GM12874 (cell line): ENCODE measurements at regions not wholly inside any gene's neighbourhood (a gene's known extent, or its start where the extent isn't known, plus 50 kb on each side); places are given as distances from the start of the nearest gene placed in this dataset.

Source experiments
- TF ChIP-seq, protein P1 (sequence below): IDR thresholded peaks from 2 replicates; pipeline ENCODE4 v1.5.1; 2011; ENCODE audit warnings: low read depth, mild to moderate bottlenecking, control low read depth, low read length, moderate library complexity; ENCODE audit not compliant: insufficient read depth

DNA sequence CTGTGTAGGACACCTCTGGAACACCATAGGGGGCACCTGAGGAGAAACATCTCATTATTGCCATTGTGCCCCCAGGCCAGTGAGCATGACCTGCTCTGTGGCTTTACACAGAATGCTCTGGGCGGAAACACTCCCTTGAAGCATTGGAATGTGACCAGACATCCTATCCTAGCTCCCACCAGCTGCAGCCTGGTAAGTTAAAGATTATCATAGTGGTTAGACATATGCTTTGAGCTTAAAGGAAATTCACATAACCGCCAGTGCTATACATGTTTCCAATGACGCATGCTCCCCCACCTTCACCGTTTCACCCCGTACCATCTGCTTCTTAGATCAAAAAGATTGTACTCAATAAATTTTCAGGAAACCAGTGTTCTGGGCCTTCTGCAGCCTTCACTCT, 217.7 kb upstream of the CENPE start:
- TF ChIP-seq, protein P1, sequence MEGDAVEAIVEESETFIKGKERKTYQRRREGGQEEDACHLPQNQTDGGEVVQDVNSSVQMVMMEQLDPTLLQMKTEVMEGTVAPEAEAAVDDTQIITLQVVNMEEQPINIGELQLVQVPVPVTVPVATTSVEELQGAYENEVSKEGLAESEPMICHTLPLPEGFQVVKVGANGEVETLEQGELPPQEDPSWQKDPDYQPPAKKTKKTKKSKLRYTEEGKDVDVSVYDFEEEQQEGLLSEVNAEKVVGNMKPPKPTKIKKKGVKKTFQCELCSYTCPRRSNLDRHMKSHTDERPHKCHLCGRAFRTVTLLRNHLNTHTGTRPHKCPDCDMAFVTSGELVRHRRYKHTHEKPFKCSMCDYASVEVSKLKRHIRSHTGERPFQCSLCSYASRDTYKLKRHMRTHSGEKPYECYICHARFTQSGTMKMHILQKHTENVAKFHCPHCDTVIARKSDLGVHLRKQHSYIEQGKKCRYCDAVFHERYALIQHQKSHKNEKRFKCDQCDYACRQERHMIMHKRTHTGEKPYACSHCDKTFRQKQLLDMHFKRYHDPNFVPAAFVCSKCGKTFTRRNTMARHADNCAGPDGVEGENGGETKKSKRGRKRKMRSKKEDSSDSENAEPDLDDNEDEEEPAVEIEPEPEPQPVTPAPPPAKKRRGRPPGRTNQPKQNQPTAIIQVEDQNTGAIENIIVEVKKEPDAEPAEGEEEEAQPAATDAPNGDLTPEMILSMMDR = no peak

DNA sequence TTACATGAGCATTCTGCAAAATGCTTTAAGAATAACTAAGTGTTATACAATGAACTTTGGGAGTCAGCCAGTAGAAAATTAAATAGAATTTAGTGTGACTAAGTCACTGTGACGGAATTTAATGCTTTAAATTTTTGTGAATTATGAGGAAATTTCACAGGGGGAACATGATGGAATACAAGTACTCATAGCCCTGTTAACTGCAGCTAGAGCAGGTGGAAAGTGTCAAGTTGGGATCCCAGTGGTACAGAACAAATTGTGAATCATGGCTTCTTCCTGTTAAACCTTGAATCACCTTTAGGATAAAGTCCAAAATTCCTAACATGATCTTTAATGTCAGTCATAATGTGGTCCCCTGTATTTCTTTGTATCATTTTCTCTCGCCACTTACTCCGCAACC, 212.2 kb upstream of the CENPE start:
- TF ChIP-seq, protein P1 = no peak

DNA sequence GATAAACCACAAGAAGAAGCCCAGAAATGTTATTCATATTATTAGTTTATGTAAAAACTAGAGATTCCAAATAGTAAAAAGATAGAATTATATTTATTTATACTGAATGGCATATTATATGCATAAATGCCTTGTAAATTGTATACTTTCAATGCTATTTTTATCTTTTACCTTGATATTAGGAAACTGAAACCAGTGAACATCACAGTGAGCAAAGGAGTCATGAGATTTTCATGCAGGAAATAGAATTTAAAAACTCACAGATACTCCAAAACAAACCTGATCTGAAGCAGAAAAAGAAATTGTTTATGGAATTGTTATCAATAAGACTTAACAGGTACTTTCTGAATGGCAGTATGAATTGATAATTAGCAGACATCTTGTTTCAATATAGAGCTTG, 207.3 kb upstream of the CENPE start:
- TF ChIP-seq, protein P1 = no peak

DNA sequence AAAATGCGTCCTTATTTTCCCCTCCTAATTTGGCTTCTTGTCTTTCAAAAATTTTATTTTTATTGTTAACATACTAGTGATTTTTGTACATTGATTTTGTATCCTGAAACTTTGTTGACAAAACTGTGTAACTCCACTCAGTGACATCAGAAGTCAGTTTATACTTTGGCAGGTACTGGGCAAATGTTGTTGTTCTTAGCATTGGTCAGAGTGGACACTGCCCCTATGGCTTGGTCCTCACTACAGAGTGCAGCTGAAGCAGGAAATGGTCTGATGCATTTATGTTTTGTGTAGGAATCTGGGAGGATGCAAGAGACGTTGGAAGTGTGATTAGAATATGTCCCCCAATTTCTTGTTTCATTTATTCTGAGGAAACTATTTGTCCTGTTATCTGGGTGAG, 205.5 kb upstream of the CENPE start:
- TF ChIP-seq, protein P1 = no peak

DNA sequence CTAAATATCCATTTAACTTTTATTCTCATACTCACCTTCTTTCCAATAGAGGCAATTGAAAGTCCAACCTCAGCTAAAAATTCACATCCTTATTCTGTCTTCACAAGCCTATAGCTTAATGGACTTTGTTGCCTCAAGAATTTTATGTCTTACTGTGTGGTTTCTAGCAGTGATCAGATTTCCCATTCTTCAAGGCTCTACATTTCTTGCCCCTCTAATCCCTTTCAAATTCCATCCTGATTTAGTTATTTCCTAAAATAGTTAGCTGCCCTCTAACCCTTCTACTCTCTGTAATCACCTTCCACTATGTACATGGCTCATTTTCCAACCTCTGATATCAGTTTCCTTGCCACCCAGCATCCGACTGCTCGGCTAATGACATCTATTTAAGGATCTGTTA, 204.1 kb upstream of the CENPE start:
- TF ChIP-seq, protein P1 = no peak

DNA sequence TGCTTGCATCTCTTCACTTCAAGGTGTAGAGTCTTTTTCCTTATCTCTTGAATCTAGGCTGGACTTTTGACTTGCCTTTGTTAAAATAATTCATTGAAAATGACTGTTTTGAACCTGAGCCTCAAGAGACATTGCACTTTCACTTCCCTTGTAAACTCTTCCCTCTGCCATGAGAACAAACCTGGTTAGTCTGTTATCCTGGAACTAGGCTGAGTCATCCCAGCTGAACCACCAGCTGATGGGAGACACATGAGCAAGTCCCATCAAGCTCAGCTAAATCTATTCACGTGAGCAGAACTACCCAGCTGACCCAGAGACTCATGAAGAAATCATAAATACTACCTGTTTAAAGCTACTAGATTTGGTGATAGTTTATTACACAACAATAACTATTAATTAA, 202.3 kb upstream of the CENPE start:
- TF ChIP-seq, protein P1 = no peak

DNA sequence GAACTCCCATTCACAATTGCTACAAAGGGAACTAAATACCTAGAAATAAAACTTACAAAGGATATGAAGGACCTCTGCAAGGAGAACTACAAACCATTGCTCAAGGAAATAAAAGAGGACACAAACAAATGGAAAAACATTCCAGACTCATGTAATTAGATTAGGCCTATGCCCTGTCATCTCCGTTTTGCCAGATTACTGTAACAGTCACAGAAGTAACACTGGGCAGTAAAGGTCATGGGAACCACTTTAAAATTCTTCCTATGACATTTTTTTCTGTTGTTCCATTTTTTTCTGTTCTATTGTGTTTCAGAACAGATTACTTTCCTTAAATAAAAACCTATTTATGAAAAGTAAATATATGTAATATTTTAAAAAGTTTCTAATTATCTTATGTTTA, 199.4 kb upstream of the CENPE start:
- TF ChIP-seq, protein P1 = no peak

DNA sequence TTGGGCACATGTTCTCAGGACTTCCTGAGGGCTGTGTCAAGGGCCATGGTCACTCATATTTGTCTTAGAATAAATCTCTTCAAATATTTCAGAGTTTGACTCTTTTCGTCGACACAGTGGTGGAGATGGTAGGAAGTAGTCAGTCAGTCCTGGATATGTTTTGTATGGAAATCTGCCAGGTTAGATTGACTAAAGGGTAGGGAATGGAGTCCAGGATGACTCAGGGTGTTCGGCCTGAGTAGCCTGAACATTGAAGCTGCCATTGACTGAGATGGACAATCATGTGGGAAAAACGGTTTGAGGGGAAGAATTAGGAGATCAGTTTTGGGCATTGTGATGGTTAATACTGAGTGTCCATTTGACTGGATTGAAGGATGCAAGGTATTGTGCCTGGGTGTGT, 177.1 kb upstream of the CENPE start:
- TF ChIP-seq, protein P1 = no peak
